H1 (cell line): ENCODE measurements at regions not wholly inside any gene's neighbourhood (a gene's known extent, or its start where the extent isn't known, plus 50 kb on each side); places are given as distances from the start of the nearest gene placed in this dataset.

Experiments used
- BRCA1 ChIP-seq: IDR thresholded peaks from 2 replicates; pipeline ENCODE4 v1.6.1; 2012; ENCODE audit warnings: low read depth, low read length, improper control_type of control experiment
- USF2 ChIP-seq: IDR thresholded peaks from 2 replicates; pipeline ENCODE4 v1.6.1; 2011; ENCODE audit warnings: low read length, improper control_type of control experiment
- ZNF274 ChIP-seq: IDR thresholded peaks from 2 replicates; pipeline ENCODE4 v1.7.0; 2012; ENCODE audit warnings: low read length, borderline replicate concordance; ENCODE audit errors: extremely low read depth

- TF ChIP-seq USF2 (no peak), ZNF274 (no peak), BRCA1 (no peak)
Observed at GRCh38 chr17:52648995-52649394, 490.5 kb upstream of the CA10 start (continued).
